ENCODE measurements at regions not wholly inside any gene's neighbourhood (a gene's known extent, or its start where the extent isn't known, plus 50 kb on each side); places are given as distances from the start of the nearest gene placed in this dataset.

- H3K36me3 ChIP-seq (ENCODE audit: control insufficient read depth in 2 of 2, extremely low read depth in 1 of 2, insufficient read depth in 2 of 2, low read length in 2 of 2), result no peaks in the 10 kb centered on the region
- POLR2A ChIA-PET, result no interaction called here
- DNase-seq (ENCODE audit: low read depth, low spot score) (no peak), FAIRE-seq (no peak)
- H3K9ac ChIP-seq (replicated peaks; ENCODE audit: extremely low read depth, insufficient read depth, low read length), result no peak overlapping the region
- CTCF ChIA-PET, result no interaction called here
- no peak overlapping the region for H3K4me3 ChIP-seq (replicated peaks in 1 of 3; ENCODE audit: insufficient read depth in 1 of 3, low read depth in 1 of 3, low read length in 3 of 3)
- TF ChIP-seq MYC (IDR thresholded peaks at IDR 0.05; ENCODE audit: low read depth, low read length) (no peak), GATA2 (IDR thresholded peaks at IDR 0.05; ENCODE audit: insufficient read depth, insufficient read length, low read depth, low read length) (no peak), MAX (IDR thresholded peaks at IDR 0.05; ENCODE audit: insufficient read depth, insufficient read length) (no peak), POLR2AphosphoS5 (IDR thresholded peaks at IDR 0.05; ENCODE audit: insufficient read depth, low read depth, low read length) (no peak), POLR2A (IDR thresholded peaks at IDR 0.05; ENCODE audit: low read depth, low read length) (no peak), FOS (IDR thresholded peaks at IDR 0.05; ENCODE audit: borderline replicate concordance, insufficient read depth, low read length) (no peak), JUN (IDR thresholded peaks at IDR 0.05; ENCODE audit: borderline replicate concordance, insufficient read depth, insufficient read length, low read depth) (no peak), EZH2 (IDR thresholded peaks at IDR 0.05; ENCODE audit: borderline replicate concordance, low read depth, low read length, severe bottlenecking) (no peak), CTCF (IDR thresholded peaks at IDR 0.05; ENCODE audit: extremely low read depth in 1 of 2, insufficient read depth in 1 of 2, low read depth in 1 of 2, low read length in 2 of 2) (no peak)
- intact Hi-C loops (cut with micrococcal nuclease) (no loop called here), dilution Hi-C loops (cut with MboI; ENCODE audit: extremely low pct_ligation_motif_present, low sequenced_read_pairs) (no loop called here)
- no peaks in the 10 kb centered on the region for H3K9me1 ChIP-seq (replicated peaks; ENCODE audit: control insufficient read depth, extremely low read depth, insufficient read depth, low read length)
- no peaks in the 10 kb centered on the region for H4K20me1 ChIP-seq (replicated peaks; ENCODE audit: control insufficient read depth, extremely low read depth, insufficient read depth, low read length)
- no peak overlapping the region for H2AFZ ChIP-seq (ENCODE audit: low read depth, low read length)
- no peaks in the 10 kb centered on the region for H3K4me1 ChIP-seq (ENCODE audit: control insufficient read depth, extremely low read depth, insufficient read depth, low read length)
- no TSS peak for BruUV-seq (replicated peaks)
- no peak overlapping the region for H3K27ac ChIP-seq (ENCODE audit: insufficient read depth, low read depth, low read length)
- H3K9me3 ChIP-seq (replicated peaks; ENCODE audit: control insufficient read depth, insufficient read depth, low read length), result no peaks in the 10 kb centered on the region
- no peak overlapping the region for H3K4me2 ChIP-seq (ENCODE audit: insufficient read depth, low read length)
- no peaks in the 10 kb centered on the region for H3K79me2 ChIP-seq (ENCODE audit: control insufficient read depth, insufficient read depth, low read length)
- H3K27me3 ChIP-seq (ENCODE audit: control insufficient read depth in 2 of 2, insufficient read depth in 2 of 2, low read length in 2 of 2), result no peaks in the 10 kb centered on the region
Observed at GRCh38 chr10:128877936-128878335, 589.1 kb upstream of the MGMT start.
